GM21381 (cell line): ENCODE measurements at regions not wholly inside any gene's neighbourhood (a gene's known extent, or its start where the extent isn't known, plus 50 kb on each side); places are given as distances from the start of the nearest gene placed in this dataset.
"Not testable (repeated sequence)": the region's sequence is repeated elsewhere in the genome, so short reads cannot be mapped to it uniquely, and the experiment has no call there.

Experiments used
- ATAC-seq: cut with Tn5 transposase; IDR thresholded peaks from one replicate; pipeline ENCODE4 v1.9.1; 2021; ENCODE audit warnings: mild to moderate bottlenecking, moderate library complexity; ENCODE audit not compliant: unreplicated experiment

DNA sequence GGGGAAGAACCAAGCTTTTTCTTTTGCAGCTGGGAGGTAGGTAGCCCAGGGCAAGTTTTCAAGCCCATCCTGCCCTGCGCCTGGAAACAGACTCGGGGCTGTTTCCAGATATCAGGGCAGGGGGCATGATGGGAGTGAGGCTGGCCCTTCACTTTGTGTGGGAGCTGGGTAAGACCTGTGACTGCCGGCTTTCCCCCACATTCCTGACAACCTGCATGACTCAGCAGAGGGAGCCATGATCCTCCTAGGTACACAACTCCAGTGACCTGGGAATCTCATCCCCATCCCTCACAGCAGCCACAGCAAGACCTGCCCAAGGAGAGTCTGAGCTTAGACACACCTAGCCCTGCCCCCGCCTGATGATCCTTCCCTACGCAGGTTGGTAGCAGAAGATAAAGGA is 280.8 kb downstream of the SOX4 start:
- no peak for ATAC-seq

DNA sequence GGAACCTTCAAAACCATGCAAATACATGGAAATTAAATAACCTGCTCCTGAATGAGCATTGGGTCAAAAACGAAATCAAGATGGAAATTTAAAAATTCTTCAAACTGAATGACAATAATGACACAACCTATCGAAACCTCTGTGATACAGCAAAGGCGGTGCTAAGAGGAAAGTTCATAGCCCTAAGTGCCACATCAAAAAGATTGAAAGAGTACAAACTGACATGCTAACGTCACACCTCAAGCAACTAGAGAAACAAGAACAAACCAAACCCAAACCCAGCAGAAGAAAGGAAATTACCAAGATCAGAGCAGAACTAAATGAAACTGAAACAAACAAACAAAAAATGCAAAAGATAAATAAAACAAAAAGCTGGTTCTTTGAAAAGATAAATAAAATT is 283.5 kb downstream of the SOX4 start:
- ATAC-seq = not testable (repeated sequence)

DNA sequence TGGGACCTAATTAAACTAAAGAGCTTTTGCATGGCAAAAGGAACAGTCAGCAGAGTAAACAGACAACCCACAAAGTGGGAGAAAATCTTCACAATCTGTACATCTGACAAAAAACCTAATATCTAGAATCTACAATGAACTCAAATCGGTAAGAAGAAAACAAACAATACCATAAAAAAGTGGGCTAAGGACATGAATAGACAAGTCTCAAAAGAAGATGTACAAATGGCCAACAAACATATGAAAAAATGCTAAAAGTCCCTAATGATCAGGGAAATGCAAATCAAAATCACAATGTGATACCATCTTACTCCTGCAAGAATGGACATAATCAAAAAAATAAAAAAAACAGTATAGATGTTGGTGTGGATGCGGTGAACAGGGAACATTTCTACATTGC is 286.7 kb downstream of the SOX4 start:
- ATAC-seq = not testable (repeated sequence)

DNA sequence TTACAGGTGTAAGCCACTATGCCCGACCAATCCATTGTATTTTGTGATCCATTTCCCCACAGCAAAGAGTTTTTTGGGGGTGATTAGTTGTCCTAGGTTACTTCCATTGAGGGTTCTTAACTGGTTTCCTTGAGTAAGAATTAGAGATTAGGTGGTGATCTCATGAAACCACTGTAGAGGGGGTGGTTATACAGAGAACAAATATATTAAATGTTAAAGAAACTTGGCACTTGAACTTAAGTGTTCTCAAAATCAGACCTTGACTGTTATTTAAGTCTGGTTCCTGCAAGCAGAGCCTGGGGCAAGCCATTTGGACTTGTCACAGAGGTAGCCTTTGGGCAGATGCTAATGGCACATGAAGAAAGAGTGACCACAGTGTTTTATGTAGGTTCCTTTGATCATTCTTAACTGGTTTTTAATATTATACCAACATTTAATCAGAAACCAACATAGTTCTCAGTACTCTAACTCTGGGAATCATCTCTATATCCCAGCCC is 288.5 kb downstream of the SOX4 start:
- ATAC-seq = no peak

DNA sequence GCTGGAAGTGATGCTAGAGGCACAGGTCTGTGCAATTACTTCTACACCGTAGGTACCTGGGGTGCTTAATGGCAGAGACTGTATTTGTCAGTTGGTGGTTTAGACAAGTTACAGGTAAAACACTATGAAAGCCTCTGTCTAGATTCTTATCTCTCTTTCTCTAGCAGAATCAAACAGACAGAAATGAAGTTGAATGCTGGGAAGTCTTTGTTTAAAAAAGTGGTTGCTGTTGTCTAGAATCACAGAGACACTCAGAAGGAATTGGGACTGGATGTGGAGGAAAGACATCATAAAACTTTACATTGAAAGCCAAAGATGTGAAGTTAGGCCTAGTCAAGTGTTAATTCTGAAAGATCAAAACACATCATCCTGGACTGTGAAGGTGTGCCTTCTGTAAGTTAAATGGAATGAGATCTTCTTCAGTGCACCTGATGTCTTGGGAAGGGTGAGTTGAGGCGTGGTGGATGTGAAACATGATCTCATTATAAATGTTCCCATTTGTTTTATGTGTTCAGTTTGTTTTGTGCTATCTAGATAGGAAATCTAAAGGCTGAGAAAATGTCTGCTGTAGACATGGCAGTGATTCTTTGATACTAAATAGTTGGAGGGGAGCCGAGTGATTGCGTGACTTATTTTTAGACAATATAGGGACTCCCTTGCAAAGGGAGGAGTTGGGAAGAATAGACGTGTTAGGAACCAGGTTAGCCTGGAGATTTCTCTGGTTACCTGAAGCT is 290.2 kb downstream of the SOX4 start:
- ATAC-seq = no peak

DNA sequence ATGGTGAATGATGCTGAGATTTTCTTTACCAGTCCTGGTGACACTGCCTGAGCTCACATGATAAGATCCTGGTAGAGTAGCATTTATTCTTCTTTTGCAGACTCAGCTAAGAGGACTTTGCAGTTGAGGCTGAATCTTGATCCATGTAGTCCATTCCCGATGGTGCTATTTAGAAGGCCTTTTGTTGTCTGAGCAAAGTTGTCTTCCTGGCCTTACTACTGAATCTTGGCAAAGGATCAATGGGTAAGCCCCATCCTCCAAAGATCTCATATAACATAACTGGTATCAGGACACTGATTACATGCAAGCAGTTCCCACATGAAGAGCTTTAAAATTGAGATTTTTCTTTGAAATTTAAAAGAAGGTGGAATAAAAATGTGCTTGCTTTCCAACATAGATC is 291.6 kb downstream of the SOX4 start:
- no peak for ATAC-seq

DNA sequence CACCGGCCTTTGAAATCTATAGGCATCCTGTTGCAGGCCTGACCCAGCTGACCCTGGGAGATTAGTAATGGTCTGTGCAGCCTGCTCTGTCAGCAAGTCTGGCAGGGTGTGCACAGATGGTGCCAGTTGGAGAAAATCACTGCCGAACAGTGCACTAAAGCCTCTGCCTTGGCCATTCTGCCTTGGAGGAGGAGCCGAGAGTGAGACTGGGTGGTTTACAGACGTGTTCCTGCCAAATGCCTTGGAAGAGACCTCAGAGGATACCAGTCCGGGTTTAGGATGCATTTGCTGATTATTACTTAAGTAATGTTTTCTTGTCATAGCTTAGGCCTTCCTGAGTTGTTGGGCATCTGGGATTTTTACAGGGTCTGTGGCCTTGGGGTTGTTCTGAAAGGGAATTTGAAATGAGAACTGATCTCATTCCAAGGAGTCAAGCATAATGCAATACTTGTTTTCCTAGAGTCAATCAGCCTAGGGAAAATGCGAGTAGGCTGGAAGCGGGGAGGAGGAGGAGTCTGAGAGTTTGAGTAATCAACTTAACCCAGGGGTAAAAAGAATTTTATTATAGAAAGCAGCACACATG is 292.1 kb downstream of the SOX4 start:
- no peak for ATAC-seq

DNA sequence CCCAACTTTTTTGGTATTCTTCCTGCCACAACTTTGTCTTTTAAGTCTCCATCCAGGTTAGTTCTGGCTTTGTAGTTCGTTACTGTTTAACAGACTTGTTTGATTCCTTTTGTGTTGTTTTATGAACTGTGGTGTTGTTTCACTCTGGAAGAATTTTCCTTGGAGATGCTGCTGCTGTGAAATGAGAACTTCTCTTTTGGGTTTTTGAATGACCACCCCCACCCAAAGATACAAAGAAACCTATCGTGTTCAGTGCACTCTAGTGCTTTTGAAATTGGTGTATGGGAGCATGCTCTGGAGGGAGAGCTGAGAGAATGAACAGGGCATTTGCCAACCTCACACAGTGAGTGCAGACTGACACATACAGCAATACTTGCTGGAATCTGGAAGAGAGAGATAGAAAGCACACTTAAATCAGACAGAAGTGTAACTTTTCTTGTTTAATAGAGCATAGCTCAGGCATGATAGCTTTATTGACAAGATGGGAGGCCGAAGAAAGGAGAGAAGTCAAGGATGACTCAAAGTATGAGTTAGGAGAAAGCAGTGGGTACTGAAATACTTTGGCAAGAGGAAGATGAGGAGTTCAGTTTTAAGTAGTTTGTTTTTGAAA is 293.1 kb downstream of the SOX4 start:
- ATAC-seq = no peak

DNA sequence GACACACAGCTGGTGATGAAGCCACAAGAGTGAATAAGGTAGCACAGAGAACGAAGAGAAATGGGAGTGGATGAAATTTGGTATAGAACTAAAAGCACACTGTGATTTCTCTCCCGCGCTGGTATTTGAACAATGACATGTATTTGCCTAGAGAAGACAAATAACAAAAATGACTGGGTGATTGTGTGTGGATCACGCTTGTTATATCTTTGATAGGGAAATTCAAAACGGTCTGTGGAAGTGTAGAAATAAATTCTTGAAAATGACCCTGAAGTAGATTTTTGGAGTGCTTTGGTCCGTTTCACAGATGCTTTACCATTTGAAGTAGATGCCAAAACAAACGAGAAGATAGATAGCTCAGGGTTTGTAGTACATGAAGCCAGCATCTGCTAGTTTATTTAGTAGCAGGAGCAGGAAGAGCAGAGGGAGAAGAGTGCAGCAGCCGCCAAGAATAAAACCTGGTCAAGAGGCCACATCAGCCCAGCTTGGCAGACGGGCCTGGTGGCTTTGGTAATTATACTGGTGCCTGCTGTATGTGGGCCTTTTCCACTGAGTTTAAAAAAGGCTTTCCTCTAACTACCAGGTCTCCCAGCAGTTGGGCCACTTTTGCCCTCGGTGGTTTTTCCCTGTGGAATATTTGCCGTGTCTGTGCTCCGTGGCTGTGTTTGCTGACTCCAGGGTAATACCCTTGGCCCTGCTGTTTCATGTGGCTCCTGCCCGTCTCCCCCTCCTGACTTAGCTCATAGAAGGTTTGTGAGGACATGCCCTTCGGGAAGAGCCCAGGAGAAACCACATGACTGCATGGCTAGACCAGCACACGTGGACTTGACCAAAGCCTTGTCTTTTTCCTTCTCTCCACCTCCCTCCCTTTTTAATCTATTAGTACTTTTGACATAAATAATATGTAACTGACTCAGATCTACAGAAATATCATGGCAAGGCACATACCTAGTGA is 294.0 kb downstream of the SOX4 start:
- no peak for ATAC-seq

DNA sequence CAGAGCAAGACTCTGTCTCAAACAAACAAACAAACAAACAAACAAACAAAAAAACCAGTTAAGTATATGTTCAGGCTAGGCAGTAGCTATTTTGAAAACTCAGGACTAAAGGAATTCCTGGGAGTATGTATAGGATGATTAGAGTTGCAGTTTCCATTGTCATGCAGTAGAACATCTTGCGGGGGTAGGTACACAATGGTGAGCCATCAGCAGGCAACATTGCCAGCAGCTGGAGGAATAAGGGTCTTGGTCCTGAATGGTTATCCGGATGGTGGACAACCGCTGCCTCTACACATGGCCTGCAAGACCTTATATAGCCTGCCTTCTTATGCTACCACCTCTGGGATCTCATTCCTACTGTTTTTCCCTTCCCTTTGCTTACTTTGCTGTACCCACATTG is 297.5 kb downstream of the SOX4 start:
- no peak for ATAC-seq

DNA sequence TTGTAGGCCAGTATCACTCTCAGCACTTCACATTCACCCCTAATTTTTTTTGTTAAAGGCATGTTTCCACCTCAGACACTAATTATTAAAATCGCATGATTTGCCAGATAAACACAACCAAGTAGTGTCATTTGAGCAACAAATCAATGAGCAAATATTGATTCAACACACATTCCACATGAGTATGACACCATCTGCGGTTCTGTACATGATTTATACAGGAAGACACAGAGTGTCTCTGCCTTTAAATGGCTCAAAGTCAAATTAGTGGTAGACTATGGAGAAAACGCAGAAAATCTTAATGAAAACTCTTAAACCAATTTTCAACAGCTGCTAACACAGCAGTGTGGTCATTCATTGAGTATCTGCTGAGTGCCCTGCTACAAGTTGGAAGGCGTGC is 300.2 kb downstream of the SOX4 start:
- ATAC-seq = no peak

DNA sequence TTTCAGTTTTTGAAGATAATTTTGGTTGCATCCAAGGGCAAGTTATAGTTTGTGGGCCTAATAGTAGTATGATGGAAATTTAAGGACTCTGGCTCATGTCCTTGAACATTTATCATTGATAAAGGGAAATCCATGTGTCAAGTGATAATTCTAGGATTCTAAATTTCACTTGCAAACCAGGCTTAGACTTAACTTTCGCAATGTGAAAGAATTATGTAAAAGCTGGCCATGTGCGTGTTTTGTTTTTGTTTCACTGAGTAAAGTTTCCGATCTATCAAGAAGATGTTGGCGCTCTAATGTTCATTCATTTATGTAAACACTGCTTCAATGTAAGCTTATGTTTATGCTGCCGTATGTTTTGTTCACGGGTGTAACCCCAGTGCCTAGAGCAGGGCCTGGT is 302.0 kb downstream of the SOX4 start:
- ATAC-seq = no peak

DNA sequence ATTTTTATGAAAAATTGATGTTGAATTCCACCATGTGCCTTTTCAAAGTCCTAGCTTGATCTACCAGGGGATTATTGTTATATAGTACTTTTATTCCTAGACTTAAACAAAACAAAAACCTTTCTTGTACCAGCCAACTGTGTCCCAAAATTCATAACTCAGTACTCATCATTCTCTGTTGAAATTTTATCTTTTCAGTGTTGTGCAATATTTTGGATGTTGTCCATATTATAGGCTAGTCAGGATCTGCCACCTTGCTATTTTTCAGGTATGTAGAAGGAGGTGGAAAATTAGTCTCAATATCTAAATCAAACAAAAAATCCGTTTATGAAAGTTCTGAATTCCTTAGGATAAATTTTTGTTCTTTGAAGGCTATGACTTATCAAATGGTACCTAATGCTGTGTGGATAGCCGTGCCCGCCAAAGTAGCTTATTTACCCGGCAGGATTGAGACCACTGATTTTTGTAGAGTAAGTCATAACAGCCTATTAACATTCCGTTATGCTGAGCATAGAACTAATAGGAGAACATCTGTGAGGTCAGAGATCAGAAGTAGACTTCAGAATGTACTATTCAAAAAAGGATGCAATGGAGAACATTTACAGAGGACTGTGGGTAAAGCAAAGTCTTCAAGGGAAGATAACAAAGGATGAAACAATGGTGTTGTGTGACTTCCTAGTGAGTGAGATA is 304.7 kb downstream of the SOX4 start:
- ATAC-seq = no peak

DNA sequence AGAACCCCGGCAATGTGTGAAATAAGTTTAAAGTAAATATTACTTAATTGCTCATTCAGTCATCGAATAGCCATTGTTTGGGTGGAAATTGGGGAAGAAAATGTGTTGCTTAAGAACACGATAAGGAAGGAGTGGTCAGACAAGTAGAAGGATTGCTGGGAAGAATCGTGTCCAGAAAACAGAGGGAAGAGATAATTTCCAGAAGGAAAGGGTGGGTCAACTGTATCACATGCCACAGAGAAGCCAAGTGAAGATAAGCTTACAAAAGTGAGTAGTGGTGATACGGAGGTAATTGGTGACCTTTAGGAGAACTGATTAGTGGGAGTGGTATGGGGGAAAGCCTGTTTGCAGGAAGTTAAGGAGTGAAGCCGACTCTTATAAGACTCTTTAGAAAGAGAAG is 306.2 kb downstream of the SOX4 start:
- ATAC-seq = no peak

DNA sequence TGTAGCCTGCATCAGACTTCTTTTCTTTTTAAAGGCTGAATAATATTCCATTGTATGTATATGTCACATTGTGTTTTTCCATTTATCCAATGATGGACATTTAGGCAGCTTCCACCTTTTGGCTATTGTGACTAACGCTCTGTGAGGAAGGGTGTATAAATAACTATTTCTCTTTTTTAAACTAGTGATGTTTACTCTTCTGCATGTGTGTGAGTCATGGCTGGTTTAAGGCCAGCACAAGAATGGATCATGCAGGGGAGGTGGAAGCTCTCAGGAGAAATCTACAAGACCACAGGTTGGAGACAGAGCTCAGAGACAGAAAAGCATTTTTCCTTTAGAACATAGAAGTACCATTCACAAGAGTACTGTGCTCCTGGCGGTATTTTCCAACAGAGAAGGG is 307.2 kb downstream of the SOX4 start:
- ATAC-seq = no peak

DNA sequence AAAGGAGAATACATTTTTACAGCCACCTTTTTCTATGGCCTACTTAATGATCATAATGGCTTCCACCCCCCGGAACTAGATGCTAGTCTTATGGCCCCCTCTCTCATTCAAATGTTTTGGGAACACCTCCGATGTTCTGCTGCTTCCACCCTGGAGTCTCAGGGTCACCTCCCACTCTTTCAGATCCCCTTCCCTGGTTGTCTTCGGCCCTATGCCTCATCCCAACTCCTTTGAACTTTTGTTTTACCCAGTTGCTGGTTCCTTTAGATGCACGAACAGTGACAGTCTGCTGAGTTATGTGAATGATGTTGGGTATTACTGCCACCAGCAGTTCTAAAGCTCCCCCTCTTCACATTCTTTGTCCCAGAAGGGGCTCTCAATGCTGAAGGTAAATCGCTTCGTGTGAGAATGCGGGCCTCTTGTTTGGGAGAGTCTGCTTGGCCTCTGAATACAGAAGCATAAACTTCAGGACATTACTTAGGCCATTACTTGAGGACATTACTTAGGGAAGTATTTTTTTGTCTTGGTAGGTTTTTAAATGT is 309.1 kb downstream of the SOX4 start:
- no peak for ATAC-seq

DNA sequence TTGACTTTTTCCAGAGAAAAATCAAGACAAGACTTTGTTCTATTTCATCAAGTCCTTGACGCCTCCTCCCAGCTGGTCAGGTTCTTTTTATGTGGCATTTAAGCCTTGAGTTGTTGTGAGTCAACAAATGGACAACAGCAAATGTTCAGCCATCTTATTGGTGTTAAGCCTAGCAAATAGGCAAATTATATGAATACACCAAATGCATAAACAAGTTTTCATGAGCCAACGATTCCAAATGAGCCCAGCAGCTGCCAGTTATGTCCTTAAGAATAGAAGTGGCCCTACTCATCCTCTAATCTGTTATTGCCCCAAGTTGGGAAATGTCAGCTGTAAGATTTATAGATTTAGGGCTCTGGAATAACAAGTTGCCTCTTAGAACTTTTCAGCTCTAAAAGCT is 312.0 kb downstream of the SOX4 start:
- ATAC-seq = no peak

DNA sequence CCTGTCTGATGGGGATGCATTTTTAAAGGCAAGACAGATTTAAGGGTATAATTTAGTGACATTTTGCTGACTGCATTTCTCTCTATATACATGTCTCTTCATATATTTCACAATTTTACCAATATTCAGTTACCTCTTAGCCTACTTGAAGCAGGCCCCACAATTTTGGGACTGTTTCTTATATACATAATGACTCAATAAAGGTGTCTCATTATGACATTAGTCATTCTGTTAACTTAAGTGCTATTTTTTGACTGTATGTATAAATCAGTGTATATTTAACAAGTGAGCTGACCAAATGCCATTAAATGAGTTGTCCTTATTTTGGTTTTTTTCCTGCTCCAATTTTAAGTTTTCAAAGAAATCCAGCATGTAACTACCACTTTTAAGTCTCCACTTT is 313.3 kb downstream of the SOX4 start:
- no peak for ATAC-seq

DNA sequence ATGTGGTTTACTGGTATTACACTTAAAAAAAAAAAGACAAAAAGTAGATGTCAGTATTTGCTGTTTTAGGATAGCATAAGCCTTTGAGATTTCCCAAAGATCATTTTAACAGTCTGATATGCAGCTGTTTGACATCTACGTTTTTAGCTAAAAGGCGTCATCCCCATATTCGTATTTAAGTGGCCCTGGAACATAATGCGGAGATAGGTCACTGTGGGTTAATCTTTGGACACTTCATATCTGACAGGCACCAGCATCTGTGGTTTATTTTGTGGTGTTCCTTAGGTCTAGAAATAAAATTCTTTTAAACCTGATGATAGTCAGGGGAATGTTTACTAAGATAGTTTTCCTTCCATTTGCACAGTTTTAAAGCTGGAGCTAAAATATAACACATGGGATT is 313.7 kb downstream of the SOX4 start:
- no peak for ATAC-seq

DNA sequence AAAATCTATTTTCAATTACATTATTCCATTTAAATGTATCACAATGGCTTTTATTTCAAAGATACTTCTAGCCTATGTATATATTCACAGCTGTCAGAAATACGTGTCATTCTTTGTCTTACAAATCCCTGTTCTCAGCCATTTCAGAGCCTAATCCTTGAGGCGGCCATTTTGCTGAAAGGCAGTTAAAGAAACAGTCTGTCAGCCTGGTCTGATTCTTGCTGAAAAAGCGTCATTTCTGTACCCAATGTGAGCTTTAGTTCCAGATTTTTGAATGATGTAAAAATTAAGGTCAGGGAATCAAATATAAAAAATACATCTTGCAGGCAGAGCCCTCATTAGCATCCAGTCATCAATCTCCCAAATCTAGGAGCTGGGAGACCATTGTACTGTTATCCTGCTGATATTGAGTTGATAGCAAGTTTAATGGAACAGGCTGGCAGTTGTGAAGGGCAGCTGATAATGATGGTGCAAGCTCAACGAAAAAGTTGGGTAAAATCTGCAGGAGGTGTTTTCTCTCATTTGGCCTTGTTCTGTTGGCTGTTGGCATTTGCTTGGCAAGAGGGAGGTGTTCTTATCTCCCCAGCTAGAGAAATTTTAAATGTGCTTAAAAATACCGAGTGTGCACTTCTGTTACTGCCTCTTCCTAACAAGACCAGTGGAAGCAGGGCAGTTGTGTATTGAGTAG is 314.8 kb downstream of the SOX4 start:
- no peak for ATAC-seq
